K562 (cell line): ENCODE measurements at regions not wholly inside any gene's neighbourhood (a gene's known extent, or its start where the extent isn't known, plus 50 kb on each side); places are given as distances from the start of the nearest gene placed in this dataset.

Experiments
- BACH1 ChIP-seq: fragments of 200-800 bp; sonication (Bioruptor generic); IDR thresholded peaks from 2 replicates; pipeline ENCODE4 v1.6.1; 2016; ENCODE audit warnings: missing genetic modification characterization, missing compliant biosample characterization
- BRCA1 ChIP-seq, 2 experiments: fragments of 450-650 bp in 1 of 2; sonication (generic) in 1 of 2; formaldehyde crosslinking in 1 of 2; IDR thresholded peaks; 2 replicates each; pipeline versions ENCODE4 v1.5.0 to v1.6.1; 2017 to 2020; ENCODE audit warnings: mild to moderate bottlenecking in 1 of 2, missing genetic modification reagents in 1 of 2
- BRF1 ChIP-seq: IDR thresholded peaks from 3 replicates; pipeline ENCODE4 v1.6.1; 2011; ENCODE audit warnings: borderline replicate concordance, mild to moderate bottlenecking; ENCODE audit not compliant: insufficient read length; ENCODE audit errors: extremely low read depth
- C11orf30 ChIP-seq: fragments of 450-650 bp; IDR thresholded peaks from 2 replicates; pipeline ENCODE4 v1.6.1; 2016; ENCODE audit warnings: low read depth, mild to moderate bottlenecking
- CCAR2 ChIP-seq: fragments of 200-400 bp; formaldehyde crosslinking; IDR thresholded peaks from 2 replicates; pipeline ENCODE4 v1.6.1; 2017; ENCODE audit warnings: mild to moderate bottlenecking, low read depth, low read length
- CTCF ChIP-seq, 3 experiments: IDR thresholded peaks in 2 of 3; conservative IDR thresholded peaks in 1 of 3; 2 replicates each; pipeline ENCODE4 v1.5.1; 2011 to 2012; ENCODE audit warnings: low read length in 3 of 3, mild to moderate bottlenecking in 3 of 3, control low read depth in 2 of 3, improper control_type of control experiment in 1 of 3, inconsistent platforms in 1 of 3, low read depth in 1 of 3, mixed read lengths in 1 of 3, moderate library complexity in 1 of 3; ENCODE audit not compliant: insufficient read depth in 2 of 3
- ETV1 ChIP-seq: fragments of 450-650 bp; conservative IDR thresholded peaks from 2 replicates; pipeline ENCODE4 v1.6.1; 2016; ENCODE audit warnings: missing genetic modification characterization, control low read depth, low read depth, missing compliant biosample characterization
- ETV6 ChIP-seq, 3 experiments: fragments of 150-350 bp in 1 of 3; sonication (generic) in 1 of 3; formaldehyde crosslinking in 1 of 3; IDR thresholded peaks; 2 replicates each; pipeline versions ENCODE4 v1.6.1 to v1.8.0; 2014 to 2022; ENCODE audit warnings: borderline replicate concordance in 2 of 3, low read depth in 2 of 3, antibody characterized with exemption in 1 of 3, low read length in 1 of 3, mild to moderate bottlenecking in 1 of 3, missing genetic modification reagents in 1 of 3
- EZH2 ChIP-seq: IDR thresholded peaks from 2 replicates; pipeline ENCODE4 v1.6.1; 2012; ENCODE audit warnings: low read depth, mild to moderate bottlenecking, inconsistent platforms, low read length, borderline replicate concordance
- L3MBTL2 ChIP-seq: fragments of 450-650 bp; IDR thresholded peaks from 2 replicates; pipeline ENCODE4 v1.6.1; 2016; ENCODE audit warnings: mild to moderate bottlenecking, moderate library complexity
- NKRF ChIP-seq: fragments of 450-650 bp; IDR thresholded peaks from 2 replicates; pipeline ENCODE4 v1.6.1; 2016; ENCODE audit warnings: borderline replicate concordance
- TFE3 ChIP-seq: fragments of 450-650 bp; formaldehyde crosslinking; IDR thresholded peaks from 2 replicates; pipeline ENCODE4 v1.4.0; 2020; ENCODE audit warnings: mild to moderate bottlenecking, mixed read lengths
- USF2 ChIP-seq: sonication (generic); formaldehyde crosslinking; IDR thresholded peaks from 2 replicates; pipeline ENCODE4 v1.5.0; 2020; ENCODE audit warnings: missing genetic modification reagents
- ZBTB33 ChIP-seq: sonication (generic); formaldehyde crosslinking; IDR thresholded peaks from 2 replicates; pipeline ENCODE4 v1.8.1; 2023; ENCODE audit warnings: mild to moderate bottlenecking, missing genetic modification reagents

GRCh38 chr5:109594217-109594616, 95.5 kb upstream of the MAN2A1 start:
- TF ChIP-seq CTCF (IDR thresholded peaks at IDR 0.05 in 2 of 3, conservative IDR thresholded peaks at IDR 0.05 in 1 of 3; ENCODE audit: insufficient read depth in 2 of 3, low read depth in 1 of 3, low read length in 3 of 3) (no peak), EZH2 (no peak), BRCA1 (IDR thresholded peaks at IDR 0.05) (no peak), BRCA1 (CRISPR knock-in tag; IDR thresholded peaks at IDR 0.05) (no peak), USF2 (CRISPR knock-in tag) (no peak), BRF1 (no peak), NKRF (no peak), BACH1 (tag) (no peak), ETV1 (tag) (no peak), CCAR2 (no peak), ETV6 (IDR thresholded peaks at IDR 0.05; ENCODE audit: borderline replicate concordance in 1 of 2, low read depth in 2 of 2, low read length in 1 of 2) (no peak), ETV6 (CRISPR knock-in tag; IDR thresholded peaks at IDR 0.05; ENCODE audit: borderline replicate concordance) (no peak), TFE3 (CRISPR knock-in tag) (no peak), ZBTB33 (CRISPR knock-in tag) (no peak), C11orf30 (no peak), L3MBTL2 (no peak)
